GM12878 (cell line): ENCODE measurements at regions not wholly inside any gene's neighbourhood (a gene's known extent, or its start where the extent isn't known, plus 50 kb on each side); places are given as distances from the start of the nearest gene placed in this dataset.

Source experiments
- ATAC-seq: fragments of 200-7000 bp; cut with Tn5 transposase; 3 replicates; pipeline ENCODE4 v1.9.1; 2020; ENCODE audit warnings: mild to moderate bottlenecking, moderate library complexity
- BruUV-seq: library from RNA; stranded (reverse); fragments of 400-500 nt; replicated peaks from 2 replicates; lab custom pipeline; 2021; lab: Mats Ljungman, UMichigan
- CTCF ChIA-PET: fragments of 300-600 bp; sonication (Branson Sonifier 250); formaldehyde crosslinking; extraction: SDS; loops from one replicate; lab custom pipeline; 2021; ENCODE audit warnings: inconsistent platforms; lab: Yijun Ruan, JAX
- POLR2A ChIA-PET: fragments of 350-600 bp; formaldehyde crosslinking; extraction: SDS; loops from one replicate; lab custom pipeline; 2021; ENCODE audit warnings: inconsistent platforms; lab: Charles Lee
- RAD21 ChIA-PET: fragments of 300-600 bp; sonication (Branson Sonifier 250); formaldehyde crosslinking; loops from one replicate; lab custom pipeline; 2023; ENCODE audit warnings: antibody characterized with exemption; ENCODE audit not compliant: unreplicated experiment; lab: Charles Lee
- SMC1A ChIA-PET: fragments of 300-600 bp; sonication (Branson Sonifier 250); formaldehyde crosslinking; loops from one replicate; lab custom pipeline; 2023; ENCODE audit not compliant: unreplicated experiment, uncharacterized antibody; lab: Charles Lee
- DNase-seq: peaks from one replicate; pipeline ENCODE4 v3.0.0-alpha.2; 2011; ENCODE audit warnings: low read depth, low spot score
- FAIRE-seq: peaks from 3 replicates; lab custom pipeline; 2011; peaks lifted over from hg19 to GRCh38; lab: Jason Lieb, UNC
- H2AFZ ChIP-seq: 2 replicates; pipeline ENCODE4 v1.6.0; 2011; ENCODE audit warnings: low read depth, low read length, control low read depth; ENCODE audit not compliant: control insufficient read depth
- H3K27ac ChIP-seq: 2 replicates; pipeline ENCODE4 v1.5.1; 2011; ENCODE audit warnings: control low read depth; ENCODE audit not compliant: control insufficient read depth, insufficient read depth
- H3K27me3 ChIP-seq, 2 experiments: replicated peaks in 1 of 2; 2 replicates each; pipeline versions ENCODE4 v1.6.0 to v1.6.1; 2011; ENCODE audit warnings: low read length in 1 of 2; ENCODE audit not compliant: control insufficient read depth in 2 of 2, insufficient read depth in 2 of 2
- H3K36me3 ChIP-seq, 2 experiments: 2 replicates each; pipeline ENCODE4 v1.5.1; 2011; ENCODE audit warnings: low read length in 1 of 2; ENCODE audit not compliant: control insufficient read depth in 2 of 2, insufficient read depth in 2 of 2
- H3K4me1 ChIP-seq: 2 replicates; pipeline ENCODE4 v1.6.1; 2011; ENCODE audit warnings: mild to moderate bottlenecking, low read length, moderate library complexity, mixed read lengths; ENCODE audit not compliant: control insufficient read depth, insufficient read depth
- H3K4me2 ChIP-seq: 2 replicates; pipeline ENCODE4 v1.6.0; 2011; ENCODE audit warnings: control low read depth; ENCODE audit not compliant: control insufficient read depth, insufficient read depth
- H3K4me3 ChIP-seq: fragments of 200-600 bp; sonication (generic); 2 replicates; pipeline ENCODE4 v1.5.1; 2016
- H3K79me2 ChIP-seq: 2 replicates; pipeline ENCODE4 v1.6.0; 2011; ENCODE audit warnings: low read length; ENCODE audit not compliant: control insufficient read depth, insufficient read depth
- H3K9ac ChIP-seq: 2 replicates; pipeline ENCODE4 v1.8.0; 2011; ENCODE audit warnings: low read length, control low read depth, mixed read lengths; ENCODE audit not compliant: control insufficient read depth, insufficient read depth
- H3K9me3 ChIP-seq: replicated peaks from 3 replicates; pipeline ENCODE4 v1.5.1; 2011; ENCODE audit warnings: mild to moderate bottlenecking, low read length; ENCODE audit not compliant: control insufficient read depth, insufficient read depth
- H4K20me1 ChIP-seq: 2 replicates; pipeline ENCODE4 v1.6.0; 2011; ENCODE audit not compliant: control insufficient read depth, insufficient read depth
- CBX5 ChIP-seq: sonication (generic); IDR thresholded peaks from 2 replicates; pipeline ENCODE4 v1.6.1; 2016; ENCODE audit warnings: low read depth, moderate library complexity, mild to moderate bottlenecking, inconsistent platforms
- GABPA ChIP-seq: IDR thresholded peaks from 2 replicates; pipeline ENCODE4 v1.6.1; 2014; ENCODE audit warnings: antibody characterized with exemption, low read depth, mild to moderate bottlenecking, inconsistent platforms
- MEF2B ChIP-seq: fragments of 450-650 bp; IDR thresholded peaks from 2 replicates; pipeline ENCODE4 v1.6.1; 2018; ENCODE audit warnings: mild to moderate bottlenecking, moderate library complexity; ENCODE audit not compliant: partially characterized antibody, poor library complexity, severe bottlenecking
- RAD21 ChIP-seq: IDR thresholded peaks from 2 replicates; pipeline ENCODE4 v1.6.1; 2011; ENCODE audit warnings: mild to moderate bottlenecking, low read depth, low read length, moderate library complexity; ENCODE audit not compliant: insufficient read depth
- RBBP5 ChIP-seq: fragments of 200-600 bp; sonication (generic); conservative IDR thresholded peaks from 2 replicates; pipeline ENCODE4 v1.6.1; 2016
- TAF1 ChIP-seq: IDR thresholded peaks from 2 replicates; pipeline ENCODE4 v1.6.1; 2011; ENCODE audit warnings: mild to moderate bottlenecking, low read depth, low read length, borderline replicate concordance
- TARDBP ChIP-seq: IDR thresholded peaks from 2 replicates; pipeline ENCODE4 v1.6.1; 2016; ENCODE audit warnings: borderline replicate concordance
- WGBS: methylation state at CpG from one replicate; pipeline ENCODE4 v1.1.6; 2016; ENCODE audit warnings: low lambda C conversion rate; ENCODE audit not compliant: insufficient replicate concordance, insufficient coverage; ENCODE audit errors: missing lambda C conversion rate; 5-methylcytosine and 5-hydroxymethylcytosine counted together
- in situ Hi-C: fragments of 300-500 bp; cut with MboI; formaldehyde crosslinking; loops from 9 replicates; pipeline ENCODE4 v1.14.3; 2018; ENCODE audit warnings: mixed read lengths
- intact Hi-C: fragments of 100-400 bp; cut with micrococcal nuclease; formaldehyde crosslinking; loops from one replicate; pipeline ENCODE4 v1.14.2; 2022; ENCODE audit not compliant: unreplicated experiment
- TF ChIP-seq, protein P1 (sequence below): fragments of 450-650 bp; formaldehyde crosslinking; IDR thresholded peaks from 2 replicates; pipeline ENCODE4 v1.4.0; 2022; ENCODE audit warnings: mild to moderate bottlenecking, moderate library complexity
- TF ChIP-seq, protein P2 (sequence below): IDR thresholded peaks from 2 replicates; pipeline ENCODE4 v1.6.1; 2012; ENCODE audit warnings: low read length, inconsistent platforms
- TF ChIP-seq, protein P3 (sequence below): fragments of 450-650 bp; IDR thresholded peaks from 2 replicates; pipeline ENCODE4 v1.6.1; 2017; ENCODE audit warnings: low read depth, mild to moderate bottlenecking, moderate library complexity
- TF ChIP-seq, protein P4 (sequence below): IDR thresholded peaks from 2 replicates; pipeline ENCODE4 v1.6.1; 2011; ENCODE audit warnings: mild to moderate bottlenecking, low read depth, low read length, moderate library complexity; ENCODE audit not compliant: insufficient replicate concordance
- TF ChIP-seq, protein P5 (sequence below): IDR thresholded peaks from 2 replicates; pipeline ENCODE4 v1.6.1; 2011; ENCODE audit warnings: borderline replicate concordance, low read depth, mild to moderate bottlenecking, moderate library complexity, mixed read lengths, low read length; ENCODE audit not compliant: insufficient read depth; ENCODE audit errors: extremely low read length

DNA sequence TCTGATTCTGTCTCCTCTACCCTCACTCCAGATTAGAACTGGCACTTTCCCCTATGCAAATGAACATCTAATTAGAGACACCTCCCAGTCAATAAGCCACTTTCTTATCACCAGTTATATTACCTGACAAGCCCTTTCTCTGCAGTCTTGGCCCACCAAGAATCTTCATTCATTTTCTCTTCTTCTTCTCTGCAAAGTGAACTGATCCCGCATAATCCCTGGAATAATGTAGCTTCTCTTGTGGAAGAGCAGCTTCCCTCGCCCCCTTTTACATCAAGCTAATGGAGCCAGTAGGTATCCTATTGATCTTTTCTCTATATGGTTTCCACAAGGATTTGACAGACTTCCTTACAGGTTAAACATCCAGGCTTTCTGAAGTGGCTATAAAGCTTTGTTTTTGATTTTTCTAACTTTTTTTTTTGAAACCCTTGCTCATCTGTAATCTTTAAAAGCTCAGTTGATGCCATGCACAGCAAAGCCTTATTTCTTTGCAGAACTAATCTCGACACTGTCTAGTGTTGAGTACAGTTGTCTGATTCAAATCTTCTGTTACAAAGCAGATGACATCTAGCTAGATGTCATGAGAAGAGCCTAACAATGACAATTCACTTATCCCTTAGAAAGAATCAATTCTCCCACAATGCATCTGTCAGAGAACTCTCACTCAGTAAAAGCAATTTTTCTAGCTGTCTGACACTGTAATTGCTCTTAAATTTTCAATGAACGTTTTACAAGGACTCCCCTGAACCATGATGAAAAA lies 281.4 kb downstream of the ISL1 start:
- WGBS, result 24% methylated on average over 4 of the region's 4 CpGs
- Histone ChIP-seq H3K4me3 (no peak overlapping the region), H3K4me2 (no peak overlapping the region), H3K9me3 (no peaks in the 10 kb centered on the region), H3K36me3 (no peaks in the 10 kb centered on the region), H3K27ac (no peak overlapping the region)
- POLR2A ChIA-PET, result no interaction called here
- CTCF ChIA-PET, result no interaction called here
- SMC1A ChIA-PET, result interaction anchor here (0.9 to 1.5 kb wide), 2 partner anchors 8 to 12 kb away, joined by 3 to 4 read pairs; no protein-coding TSS in a partner anchor
- DNase-seq, result no peak
- TF ChIP-seq, protein P1, sequence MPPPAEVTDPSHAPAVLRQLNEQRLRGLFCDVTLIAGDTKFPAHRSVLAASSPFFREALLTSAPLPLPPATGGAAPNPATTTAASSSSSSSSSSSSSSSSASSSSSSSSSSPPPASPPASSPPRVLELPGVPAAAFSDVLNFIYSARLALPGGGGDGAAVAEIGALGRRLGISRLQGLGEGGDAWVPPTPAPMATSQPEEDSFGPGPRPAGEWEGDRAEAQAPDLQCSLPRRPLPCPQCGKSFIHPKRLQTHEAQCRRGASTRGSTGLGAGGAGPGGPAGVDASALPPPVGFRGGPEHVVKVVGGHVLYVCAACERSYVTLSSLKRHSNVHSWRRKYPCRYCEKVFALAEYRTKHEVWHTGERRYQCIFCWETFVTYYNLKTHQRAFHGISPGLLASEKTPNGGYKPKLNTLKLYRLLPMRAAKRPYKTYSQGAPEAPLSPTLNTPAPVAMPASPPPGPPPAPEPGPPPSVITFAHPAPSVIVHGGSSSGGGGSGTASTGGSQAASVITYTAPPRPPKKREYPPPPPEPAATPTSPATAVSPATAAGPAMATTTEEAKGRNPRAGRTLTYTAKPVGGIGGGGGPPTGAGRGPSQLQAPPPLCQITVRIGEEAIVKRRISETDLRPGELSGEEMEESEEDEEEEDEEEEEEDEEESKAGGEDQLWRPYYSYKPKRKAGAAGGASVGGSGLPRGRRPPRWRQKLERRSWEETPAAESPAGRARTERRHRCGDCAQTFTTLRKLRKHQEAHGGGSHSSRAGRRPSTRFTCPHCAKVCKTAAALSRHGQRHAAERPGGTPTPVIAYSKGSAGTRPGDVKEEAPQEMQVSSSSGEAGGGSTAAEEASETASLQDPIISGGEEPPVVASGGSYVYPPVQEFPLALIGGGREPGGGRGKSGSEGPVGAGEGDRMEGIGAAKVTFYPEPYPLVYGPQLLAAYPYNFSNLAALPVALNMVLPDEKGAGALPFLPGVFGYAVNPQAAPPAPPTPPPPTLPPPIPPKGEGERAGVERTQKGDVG, result no peak
- TF ChIP-seq, protein P2, sequence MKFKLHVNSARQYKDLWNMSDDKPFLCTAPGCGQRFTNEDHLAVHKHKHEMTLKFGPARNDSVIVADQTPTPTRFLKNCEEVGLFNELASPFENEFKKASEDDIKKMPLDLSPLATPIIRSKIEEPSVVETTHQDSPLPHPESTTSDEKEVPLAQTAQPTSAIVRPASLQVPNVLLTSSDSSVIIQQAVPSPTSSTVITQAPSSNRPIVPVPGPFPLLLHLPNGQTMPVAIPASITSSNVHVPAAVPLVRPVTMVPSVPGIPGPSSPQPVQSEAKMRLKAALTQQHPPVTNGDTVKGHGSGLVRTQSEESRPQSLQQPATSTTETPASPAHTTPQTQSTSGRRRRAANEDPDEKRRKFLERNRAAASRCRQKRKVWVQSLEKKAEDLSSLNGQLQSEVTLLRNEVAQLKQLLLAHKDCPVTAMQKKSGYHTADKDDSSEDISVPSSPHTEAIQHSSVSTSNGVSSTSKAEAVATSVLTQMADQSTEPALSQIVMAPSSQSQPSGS, result no peak
- TF ChIP-seq, protein P3, sequence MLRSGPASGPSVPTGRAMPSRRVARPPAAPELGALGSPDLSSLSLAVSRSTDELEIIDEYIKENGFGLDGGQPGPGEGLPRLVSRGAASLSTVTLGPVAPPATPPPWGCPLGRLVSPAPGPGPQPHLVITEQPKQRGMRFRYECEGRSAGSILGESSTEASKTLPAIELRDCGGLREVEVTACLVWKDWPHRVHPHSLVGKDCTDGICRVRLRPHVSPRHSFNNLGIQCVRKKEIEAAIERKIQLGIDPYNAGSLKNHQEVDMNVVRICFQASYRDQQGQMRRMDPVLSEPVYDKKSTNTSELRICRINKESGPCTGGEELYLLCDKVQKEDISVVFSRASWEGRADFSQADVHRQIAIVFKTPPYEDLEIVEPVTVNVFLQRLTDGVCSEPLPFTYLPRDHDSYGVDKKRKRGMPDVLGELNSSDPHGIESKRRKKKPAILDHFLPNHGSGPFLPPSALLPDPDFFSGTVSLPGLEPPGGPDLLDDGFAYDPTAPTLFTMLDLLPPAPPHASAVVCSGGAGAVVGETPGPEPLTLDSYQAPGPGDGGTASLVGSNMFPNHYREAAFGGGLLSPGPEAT, result no peak
- no peak for TF ChIP-seq GABPA
- TF ChIP-seq TAF1, result no peak
- no peak for TF ChIP-seq TARDBP
- TF ChIP-seq, protein P4, sequence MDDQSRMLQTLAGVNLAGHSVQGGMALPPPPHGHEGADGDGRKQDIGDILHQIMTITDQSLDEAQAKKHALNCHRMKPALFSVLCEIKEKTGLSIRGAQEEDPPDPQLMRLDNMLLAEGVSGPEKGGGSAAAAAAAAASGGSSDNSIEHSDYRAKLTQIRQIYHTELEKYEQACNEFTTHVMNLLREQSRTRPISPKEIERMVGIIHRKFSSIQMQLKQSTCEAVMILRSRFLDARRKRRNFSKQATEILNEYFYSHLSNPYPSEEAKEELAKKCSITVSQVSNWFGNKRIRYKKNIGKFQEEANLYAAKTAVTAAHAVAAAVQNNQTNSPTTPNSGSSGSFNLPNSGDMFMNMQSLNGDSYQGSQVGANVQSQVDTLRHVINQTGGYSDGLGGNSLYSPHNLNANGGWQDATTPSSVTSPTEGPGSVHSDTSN, result no peak
- TF ChIP-seq, protein P5, sequence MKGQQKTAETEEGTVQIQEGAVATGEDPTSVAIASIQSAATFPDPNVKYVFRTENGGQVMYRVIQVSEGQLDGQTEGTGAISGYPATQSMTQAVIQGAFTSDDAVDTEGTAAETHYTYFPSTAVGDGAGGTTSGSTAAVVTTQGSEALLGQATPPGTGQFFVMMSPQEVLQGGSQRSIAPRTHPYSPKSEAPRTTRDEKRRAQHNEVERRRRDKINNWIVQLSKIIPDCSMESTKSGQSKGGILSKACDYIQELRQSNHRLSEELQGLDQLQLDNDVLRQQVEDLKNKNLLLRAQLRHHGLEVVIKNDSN, result no peak
- TF ChIP-seq CBX5, result no peak
- no peak for TF ChIP-seq MEF2B
- TF ChIP-seq RAD21, result no peak
- TF ChIP-seq RBBP5, result no peak
- TF ChIP-seq, all 136 proteins: peak for 0
- RAD21 ChIA-PET, result no interaction called here
- ATAC-seq (no peak), FAIRE-seq (no peak)
- Histone ChIP-seq H4K20me1 (no peaks in the 10 kb centered on the region), H3K9ac (no peak overlapping the region), H2AFZ (no peak overlapping the region), H3K4me1 (no peaks in the 10 kb centered on the region), H3K27me3 (no peaks in the 10 kb centered on the region), H3K79me2 (no peaks in the 10 kb centered on the region)
- intact Hi-C loops, result no loop called here
- BruUV-seq, result no TSS peak
- in situ Hi-C loops, result no loop called here
